Thymus (tissue), 11 donors: ENCODE measurements at regions not wholly inside any gene's neighbourhood (a gene's known extent, or its start where the extent isn't known, plus 50 kb on each side); places are given as distances from the start of the nearest gene placed in this dataset.

Source experiments
- DNase-seq, 9 donors: peaks; one replicate each; pipeline ENCODE4 v3.0.0-alpha.2; 2013; ENCODE audit warnings: low spot score in 9 of 9, low read depth in 6 of 9, missing footprints in 1 of 9
- H3K27ac ChIP-seq, 2 donors: one replicate each; pipeline ENCODE4 v1.5.1; 2013; ENCODE audit warnings: control low read depth in 1 of 2, low read depth in 1 of 2, low read length in 1 of 2, mild to moderate bottlenecking in 1 of 2, moderate library complexity in 1 of 2
- H3K27me3 ChIP-seq, 2 donors: one replicate each; pipeline ENCODE4 v1.5.1; 2013; ENCODE audit warnings: low read length in 1 of 2; ENCODE audit not compliant: control insufficient read depth in 2 of 2, insufficient read depth in 1 of 2
- H3K36me3 ChIP-seq, 2 donors: one replicate each; pipeline ENCODE4 v1.5.1; 2013; ENCODE audit warnings: low read length in 1 of 2, mild to moderate bottlenecking in 1 of 2, moderate library complexity in 1 of 2; ENCODE audit not compliant: control insufficient read depth in 2 of 2, insufficient read depth in 2 of 2
- H3K4me1 ChIP-seq, 2 donors: one replicate each; pipeline ENCODE4 v1.5.1; 2013; ENCODE audit warnings: low read length in 2 of 2; ENCODE audit not compliant: control insufficient read depth in 2 of 2, insufficient read depth in 2 of 2
- H3K4me3 ChIP-seq, 2 donors: one replicate each; pipeline ENCODE4 v1.5.1; 2013; ENCODE audit warnings: low read length in 2 of 2, control low read depth in 1 of 2, mild to moderate bottlenecking in 1 of 2
- H3K9me3 ChIP-seq, 2 donors: one replicate each; pipeline ENCODE4 v1.5.1; 2013; ENCODE audit warnings: low read length in 1 of 2, mild to moderate bottlenecking in 1 of 2; ENCODE audit not compliant: control insufficient read depth in 2 of 2, insufficient read depth in 1 of 2
- WGBS: extraction: QIAGEN DNeasy Blood & Tissue Kit; methylation state at CpG from one replicate; pipeline ENCODE4 v1.1.7; 2013; 5-methylcytosine and 5-hydroxymethylcytosine counted together
- donor health status: healthy.

DNA sequence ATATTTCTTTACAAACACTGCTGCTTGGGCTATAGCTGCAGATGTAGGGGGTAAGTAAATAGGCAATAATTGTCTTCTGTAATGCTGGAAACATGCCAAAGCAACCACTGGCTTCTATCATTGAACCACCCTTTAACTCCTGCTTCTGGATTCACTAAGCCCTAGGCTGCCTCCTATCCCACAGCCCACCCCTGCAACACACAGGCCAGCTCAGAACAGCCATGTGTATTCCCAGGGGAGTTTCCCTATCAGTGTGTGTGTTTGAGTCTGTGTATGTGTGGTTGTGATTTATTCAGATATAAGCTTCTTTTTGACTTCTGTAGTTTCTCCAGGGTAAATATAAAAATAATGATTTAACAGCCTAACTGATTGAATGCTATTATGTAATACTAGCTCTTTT is 291.3 kb downstream of the PCDH10 start:
- DNase-seq: no peak
- Histone ChIP-seq H3K9me3 (no peaks in the 10 kb centered on the region), H3K36me3 (no peaks in the 10 kb centered on the region), H3K4me1 (no peaks in the 10 kb centered on the region), H3K27ac (no peak overlapping the region), H3K4me3 (no peak overlapping the region), H3K27me3 (no peaks in the 10 kb centered on the region)

- Histone ChIP-seq H3K4me3 (no peak overlapping the region), H3K27me3 (no peaks in the 10 kb centered on the region), H3K9me3 (no peaks in the 10 kb centered on the region), H3K4me1 (no peaks in the 10 kb centered on the region), H3K27ac (no peak overlapping the region), H3K36me3 (no peaks in the 10 kb centered on the region)
- DNase-seq: no peak
- WGBS: 96% methylated on average over 2 of the region's 2 CpGs
Measured at GRCh38 chr4:133439830-133440229, 290.7 kb downstream of the PCDH10 start.

GRCh38 chr4:133424605-133425004 is 275.5 kb downstream of the PCDH10 start:
- Histone ChIP-seq H3K4me3 (no peak overlapping the region), H3K4me1 (no peaks in the 10 kb centered on the region), H3K9me3 (no peaks in the 10 kb centered on the region), H3K36me3 (no peaks in the 10 kb centered on the region), H3K27ac (no peak overlapping the region), H3K27me3 (no peaks in the 10 kb centered on the region)
- WGBS: 31% methylated on average over 4 of the region's 4 CpGs
- DNase-seq: no peak

DNA sequence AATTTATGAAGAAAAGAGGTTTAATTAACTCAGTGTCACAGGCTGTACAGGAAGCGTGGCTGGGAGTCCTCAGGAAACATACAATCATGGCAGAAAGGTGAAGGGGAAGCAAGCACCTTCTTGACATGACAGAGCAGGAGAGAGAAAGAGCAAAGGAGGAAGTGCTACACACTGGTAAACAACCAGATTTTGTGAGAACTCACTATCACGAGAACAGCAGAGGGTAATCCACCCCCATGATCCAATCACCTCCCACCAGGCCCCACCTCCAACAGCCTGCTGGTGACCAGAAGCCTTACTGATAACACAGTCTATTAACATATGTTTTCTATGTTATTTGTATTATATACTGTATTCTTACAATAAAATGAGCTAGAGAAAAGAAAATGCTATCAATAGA is 254.8 kb downstream of the PCDH10 start:
- 7% methylated on average over 2 of the region's 2 CpGs for WGBS
- no peaks in the 10 kb centered on the region for H3K27me3 ChIP-seq
- DNase-seq: no peak

GRCh38 chr4:133402616-133403015 is 253.5 kb downstream of the PCDH10 start:
- Histone ChIP-seq H3K4me3 (no peak overlapping the region), H3K27me3 (no peaks in the 10 kb centered on the region), H3K4me1 (no peaks in the 10 kb centered on the region), H3K27ac (no peak overlapping the region), H3K36me3 (no peaks in the 10 kb centered on the region), H3K9me3 (no peaks in the 10 kb centered on the region)
- DNase-seq: no peak
- 100% methylated on average over 1 of the region's 1 CpG for WGBS

More for the DNA sequence above, 254.8 kb downstream of the PCDH10 start:
- no peaks in the 10 kb centered on the region for H3K4me1 ChIP-seq
- no peaks in the 10 kb centered on the region for H3K9me3 ChIP-seq
- no peaks in the 10 kb centered on the region for H3K36me3 ChIP-seq
- no peak overlapping the region for H3K27ac ChIP-seq
- no peak overlapping the region for H3K4me3 ChIP-seq

DNA sequence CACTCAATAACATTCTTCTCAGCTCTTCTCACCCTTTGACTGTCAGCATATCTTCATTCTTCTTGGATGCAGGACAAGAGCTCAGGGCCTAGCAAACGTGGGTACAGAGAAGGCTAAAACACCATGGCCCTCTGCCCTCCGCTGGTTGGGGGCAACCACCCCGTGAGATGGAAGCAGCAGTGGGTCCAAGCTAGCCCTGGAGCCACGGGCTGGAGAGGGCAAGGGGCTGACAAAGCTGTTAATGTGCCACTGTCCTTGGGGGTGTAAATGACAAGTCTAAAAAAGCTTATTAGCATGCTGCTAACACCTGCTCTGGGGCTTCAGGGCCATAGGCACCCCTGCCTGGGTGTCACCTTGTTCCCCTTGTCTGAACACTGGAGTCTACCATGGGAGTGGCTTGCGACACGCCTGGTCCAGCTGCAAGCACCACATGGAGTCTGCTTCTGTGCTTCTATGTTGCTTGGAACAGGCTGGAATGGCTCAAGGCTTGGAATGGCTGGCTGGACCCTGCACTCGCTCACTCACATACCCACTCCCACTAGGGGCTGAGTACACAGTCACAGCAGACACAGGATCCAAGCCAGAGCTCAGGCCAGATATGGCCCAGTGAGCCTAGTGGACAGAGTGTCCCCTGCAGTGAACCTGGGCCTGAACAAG is 246.0 kb downstream of the PCDH10 start:
- Histone ChIP-seq H3K4me1 (no peaks in the 10 kb centered on the region), H3K9me3 (peaks cover 0 to 5% of the 10 kb centered on the region in 2 donors), H3K27ac (no peak overlapping the region), H3K27me3 (no peaks in the 10 kb centered on the region), H3K36me3 (no peaks in the 10 kb centered on the region), H3K4me3 (no peak overlapping the region)
- 89% methylated on average over 7 of the region's 7 CpGs for WGBS
- DNase-seq: no peak

- H3K4me3 ChIP-seq: no peak overlapping the region
- H3K4me1 ChIP-seq: no peaks in the 10 kb centered on the region
- no peak for DNase-seq
- H3K27me3 ChIP-seq: no peaks in the 10 kb centered on the region
- 89% methylated on average over 4 of the region's 4 CpGs for WGBS
- no peaks in the 10 kb centered on the region for H3K36me3 ChIP-seq
- H3K27ac ChIP-seq: no peak overlapping the region
- H3K9me3 ChIP-seq: peaks cover 0 to 6% of the 10 kb centered on the region in 2 donors
Measured at GRCh38 chr4:133390198-133390855, 241.2 kb downstream of the PCDH10 start.

- Histone ChIP-seq H3K4me1 (no peaks in the 10 kb centered on the region), H3K9me3 (peaks cover 0 to 6% of the 10 kb centered on the region in 2 donors), H3K4me3 (no peak overlapping the region), H3K27me3 (no peaks in the 10 kb centered on the region), H3K27ac (no peak overlapping the region), H3K36me3 (no peaks in the 10 kb centered on the region)
- no peak for DNase-seq
- WGBS: 96% methylated on average over 3 of the region's 3 CpGs
Measured at GRCh38 chr4:133389029-133389428, 239.9 kb downstream of the PCDH10 start.

GRCh38 chr4:133385161-133385954 is 236.3 kb downstream of the PCDH10 start:
- 96% methylated on average over 23 of the region's 23 CpGs for WGBS
- Histone ChIP-seq H3K27ac (no peak overlapping the region), H3K4me1 (no peaks in the 10 kb centered on the region), H3K4me3 (no peak overlapping the region), H3K9me3 (peaks cover 0 to 4% of the 10 kb centered on the region in 2 donors), H3K36me3 (no peaks in the 10 kb centered on the region), H3K27me3 (no peaks in the 10 kb centered on the region)
- DNase-seq: no peak
